ENCODE measurements at regions not wholly inside any gene's neighbourhood (a gene's known extent, or its start where the extent isn't known, plus 50 kb on each side); places are given as distances from the start of the nearest gene placed in this dataset.

- Mint-ChIP-seq H3K4me1 (no peaks in the 10 kb centered on the region), H3K27ac (no peak overlapping the region), H3K36me3 (ENCODE audit: low read depth) (no peaks in the 10 kb centered on the region), H3K27me3 (peaks cover 33% of the 10 kb centered on the region), H3K4me3 (no peak overlapping the region)
- ATAC-seq: no peak
- no peaks in the 10 kb centered on the region for H3K9me3 ChIP-seq (ENCODE audit: control insufficient read depth, low read length, poor library complexity, severe bottlenecking)
- no peak for DNase-seq
Measured at GRCh38 chr20:24305371-24305770, 164.1 kb upstream of the SYNDIG1 start.

- Mint-ChIP-seq H3K4me3 (no peak overlapping the region), H3K27me3 (peaks cover 35% of the 10 kb centered on the region), H3K27ac (no peak overlapping the region), H3K4me1 (no peaks in the 10 kb centered on the region), H3K36me3 (ENCODE audit: low read depth) (no peaks in the 10 kb centered on the region)
- DNase-seq (no peak), ATAC-seq (no peak)
- H3K9me3 ChIP-seq (ENCODE audit: control insufficient read depth, low read length, poor library complexity, severe bottlenecking): no peaks in the 10 kb centered on the region
Measured at GRCh38 chr20:24304291-24304690, 165.1 kb upstream of the SYNDIG1 start.

- no peaks in the 10 kb centered on the region for H3K4me1 Mint-ChIP-seq
- DNase-seq: no peak
- peaks cover 35% of the 10 kb centered on the region for H3K27me3 Mint-ChIP-seq
- no peak overlapping the region for H3K27ac Mint-ChIP-seq
- H3K9me3 ChIP-seq (ENCODE audit: control insufficient read depth, low read length, poor library complexity, severe bottlenecking): no peaks in the 10 kb centered on the region
- H3K4me3 Mint-ChIP-seq: no peak overlapping the region
- H3K36me3 Mint-ChIP-seq (ENCODE audit: low read depth): no peaks in the 10 kb centered on the region
- no peak for ATAC-seq
Measured at GRCh38 chr20:24303393-24304170, 165.8 kb upstream of the SYNDIG1 start.

- no peak overlapping the region for H3K27ac Mint-ChIP-seq
- no peak overlapping the region for H3K4me3 Mint-ChIP-seq
- no peaks in the 10 kb centered on the region for H3K36me3 Mint-ChIP-seq (ENCODE audit: low read depth)
- DNase-seq (no peak), ATAC-seq (no peak)
- no peaks in the 10 kb centered on the region for H3K9me3 ChIP-seq (ENCODE audit: control insufficient read depth, low read length, poor library complexity, severe bottlenecking)
- H3K4me1 Mint-ChIP-seq: no peaks in the 10 kb centered on the region
- H3K27me3 Mint-ChIP-seq: peaks cover 14% of the 10 kb centered on the region
Measured at GRCh38 chr20:24297993-24298392, 171.4 kb upstream of the SYNDIG1 start.

DNA sequence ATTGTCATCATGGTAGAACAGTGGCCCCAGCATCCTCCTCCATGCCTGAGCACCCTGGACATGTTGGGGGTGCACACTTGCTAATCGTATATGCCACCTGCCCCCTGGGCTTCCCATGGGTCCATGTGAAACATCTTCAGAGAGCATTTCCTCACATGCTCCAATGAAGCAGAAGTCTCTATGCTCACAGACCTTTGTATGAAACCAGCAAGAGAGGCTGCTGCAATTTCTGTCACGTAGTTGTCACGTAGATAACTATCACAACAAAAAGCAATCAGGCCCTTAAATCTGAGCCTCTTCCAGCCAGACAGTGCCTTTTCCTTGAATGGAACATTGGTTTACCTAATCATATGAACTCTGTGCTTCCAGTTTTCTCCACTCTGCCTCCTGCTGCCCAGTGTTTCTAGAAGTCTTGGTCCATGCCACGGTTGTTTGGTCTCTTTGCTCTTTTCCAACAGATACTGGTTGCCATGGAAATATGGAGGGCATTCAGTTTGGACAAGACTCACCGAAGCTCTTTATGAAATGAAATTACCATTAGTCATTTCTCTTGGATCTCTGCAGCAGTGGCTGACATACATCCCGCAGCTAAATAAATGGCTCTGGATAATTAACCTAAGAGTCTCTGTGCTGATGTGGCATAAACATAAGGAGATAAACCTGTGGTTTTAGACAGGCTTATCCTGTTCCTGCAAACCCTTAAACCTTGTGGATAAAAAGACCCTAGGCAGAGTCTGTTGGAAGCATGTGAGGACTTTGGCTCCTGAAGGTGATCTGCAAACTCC lies 172.8 kb upstream of the SYNDIG1 start:
- no peaks in the 10 kb centered on the region for H3K4me1 Mint-ChIP-seq

GRCh38 chr20:24291014-24291413 lies 178.4 kb upstream of the SYNDIG1 start:
- H3K4me3 Mint-ChIP-seq: no peak overlapping the region
- no peak for DNase-seq

More for the DNA sequence above, 172.8 kb upstream of the SYNDIG1 start:
- no peak overlapping the region for H3K27ac Mint-ChIP-seq
- no peak overlapping the region for H3K4me3 Mint-ChIP-seq
- H3K36me3 Mint-ChIP-seq (ENCODE audit: low read depth): no peaks in the 10 kb centered on the region
- DNase-seq (no peak), ATAC-seq (no peak)
- peaks cover 10% of the 10 kb centered on the region for H3K27me3 Mint-ChIP-seq
- no peaks in the 10 kb centered on the region for H3K9me3 ChIP-seq (ENCODE audit: control insufficient read depth, low read length, poor library complexity, severe bottlenecking)

DNA sequence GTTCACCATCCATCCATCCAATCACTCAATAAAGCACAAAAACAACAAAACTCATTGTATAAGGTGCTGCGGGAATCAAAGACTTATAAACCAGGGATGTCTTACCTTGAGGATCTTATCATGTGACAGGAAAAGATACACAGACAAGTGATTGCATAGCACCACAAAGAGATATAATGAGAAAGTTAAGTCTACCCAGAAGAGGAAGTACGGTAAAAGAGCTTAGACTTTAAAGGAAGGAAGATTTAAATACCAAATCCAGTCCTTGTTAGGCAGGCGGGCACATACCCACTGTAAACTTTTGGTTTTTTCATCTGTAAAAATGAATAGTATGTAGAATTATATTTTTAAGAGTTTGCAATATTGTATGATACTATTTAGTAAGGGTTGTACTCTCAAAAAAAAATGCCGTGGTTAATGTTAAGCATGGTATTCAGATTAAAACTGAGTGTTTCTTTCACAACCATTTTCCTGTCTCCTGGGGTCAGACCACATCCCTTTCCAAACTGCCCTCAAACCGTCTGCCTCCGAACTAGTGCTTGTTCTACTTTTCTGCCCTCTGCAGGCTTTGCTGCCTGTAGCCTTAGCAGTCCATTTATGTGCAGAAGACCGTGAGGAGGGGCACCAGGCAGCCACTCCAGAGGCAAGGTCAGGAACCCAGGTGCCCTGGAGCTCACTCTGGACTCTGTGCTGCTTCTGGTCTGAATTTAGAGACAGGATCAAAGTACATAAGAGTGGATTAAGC lies 179.5 kb upstream of the SYNDIG1 start:
- no peak for DNase-seq
- H3K27me3 Mint-ChIP-seq: no peaks in the 10 kb centered on the region
- no peak overlapping the region for H3K27ac Mint-ChIP-seq
- no peaks in the 10 kb centered on the region for H3K36me3 Mint-ChIP-seq (ENCODE audit: low read depth)
- no peak overlapping the region for H3K4me3 Mint-ChIP-seq
- ATAC-seq: no peak
- no peaks in the 10 kb centered on the region for H3K9me3 ChIP-seq (ENCODE audit: control insufficient read depth, low read length, poor library complexity, severe bottlenecking)
- H3K4me1 Mint-ChIP-seq: peaks cover 5% of the 10 kb centered on the region

More at GRCh38 chr20:24291014-24291413, 178.4 kb upstream of the SYNDIG1 start:
- Mint-ChIP-seq H3K36me3 (ENCODE audit: low read depth) (no peaks in the 10 kb centered on the region), H3K4me1 (peaks cover 5% of the 10 kb centered on the region), H3K27ac (no peak overlapping the region), H3K27me3 (no peaks in the 10 kb centered on the region)
- H3K9me3 ChIP-seq (ENCODE audit: control insufficient read depth, low read length, poor library complexity, severe bottlenecking): no peaks in the 10 kb centered on the region
- ATAC-seq: no peak

DNA sequence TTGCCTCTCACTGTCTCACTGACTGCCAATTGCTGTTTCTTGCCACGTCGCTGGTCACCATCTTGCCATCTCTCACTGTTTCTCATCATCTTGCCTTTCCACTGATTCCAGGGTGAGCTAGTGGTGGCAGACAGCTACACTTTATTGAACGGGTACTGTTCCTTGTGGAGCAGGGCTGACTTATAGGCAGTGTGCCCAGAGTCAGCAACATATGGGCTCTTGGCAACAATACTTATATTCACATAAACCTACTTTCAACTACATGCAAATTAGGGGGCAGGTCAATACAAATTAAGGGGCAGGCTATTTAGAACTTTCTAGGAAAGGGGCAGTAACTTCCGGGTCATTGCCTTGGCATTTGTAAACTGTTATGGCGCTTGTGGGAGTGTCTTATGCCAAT lies 186.2 kb upstream of the SYNDIG1 start:
- Mint-ChIP-seq H3K36me3 (ENCODE audit: low read depth) (no peaks in the 10 kb centered on the region), H3K4me1 (no peaks in the 10 kb centered on the region), H3K27me3 (no peaks in the 10 kb centered on the region), H3K4me3 (no peak overlapping the region), H3K27ac (no peak overlapping the region)
- DNase-seq (no peak), ATAC-seq (no peak)
- H3K9me3 ChIP-seq (ENCODE audit: control insufficient read depth, low read length, poor library complexity, severe bottlenecking): no peaks in the 10 kb centered on the region

GRCh38 chr20:24277196-24277595 lies 192.2 kb upstream of the SYNDIG1 start:
- Mint-ChIP-seq H3K27me3 (peaks cover 14% of the 10 kb centered on the region), H3K4me1 (no peaks in the 10 kb centered on the region), H3K4me3 (no peak overlapping the region), H3K27ac (no peak overlapping the region), H3K36me3 (ENCODE audit: low read depth) (no peaks in the 10 kb centered on the region)
- DNase-seq (no peak), ATAC-seq (no peak)
- H3K9me3 ChIP-seq (ENCODE audit: control insufficient read depth, low read length, poor library complexity, severe bottlenecking): no peaks in the 10 kb centered on the region

- ATAC-seq: no peak
- H3K4me3 Mint-ChIP-seq: no peak overlapping the region
- no peaks in the 10 kb centered on the region for H3K36me3 Mint-ChIP-seq (ENCODE audit: low read depth)
- no peak overlapping the region for H3K27ac Mint-ChIP-seq
- no peaks in the 10 kb centered on the region for H3K9me3 ChIP-seq (ENCODE audit: control insufficient read depth, low read length, poor library complexity, severe bottlenecking)
- no peak for DNase-seq
- H3K4me1 Mint-ChIP-seq: no peaks in the 10 kb centered on the region
- H3K27me3 Mint-ChIP-seq: peaks cover 14% of the 10 kb centered on the region
Measured at GRCh38 chr20:24275946-24276705, 193.3 kb upstream of the SYNDIG1 start.

- H3K4me1 Mint-ChIP-seq: no peaks in the 10 kb centered on the region
- DNase-seq: no peak
- no peaks in the 10 kb centered on the region for H3K36me3 Mint-ChIP-seq (ENCODE audit: low read depth)
- H3K4me3 Mint-ChIP-seq: no peak overlapping the region
- H3K9me3 ChIP-seq (ENCODE audit: control insufficient read depth, low read length, poor library complexity, severe bottlenecking): no peaks in the 10 kb centered on the region
- peaks cover 14% of the 10 kb centered on the region for H3K27me3 Mint-ChIP-seq
- no peak overlapping the region for H3K27ac Mint-ChIP-seq
- ATAC-seq: no peak
Measured at GRCh38 chr20:24273251-24273650, 196.2 kb upstream of the SYNDIG1 start.

- peaks cover 3% of the 10 kb centered on the region for H3K4me1 Mint-ChIP-seq
- H3K27ac Mint-ChIP-seq: no peak overlapping the region
- DNase-seq (no peak), ATAC-seq (no peak)
- H3K27me3 Mint-ChIP-seq: peaks cover 29% of the 10 kb centered on the region
- no peaks in the 10 kb centered on the region for H3K9me3 ChIP-seq (ENCODE audit: control insufficient read depth, low read length, poor library complexity, severe bottlenecking)
- H3K4me3 Mint-ChIP-seq: no peak overlapping the region
- no peaks in the 10 kb centered on the region for H3K36me3 Mint-ChIP-seq (ENCODE audit: low read depth)
Measured at GRCh38 chr20:24261351-24261750, 208.1 kb upstream of the SYNDIG1 start.

- H3K27me3 Mint-ChIP-seq: peaks cover under 1% of the 10 kb centered on the region
- H3K4me3 Mint-ChIP-seq: no peak overlapping the region
- DNase-seq (no peak), ATAC-seq (no peak)
- H3K9me3 ChIP-seq (ENCODE audit: control insufficient read depth, low read length, poor library complexity, severe bottlenecking): no peaks in the 10 kb centered on the region
- H3K36me3 Mint-ChIP-seq (ENCODE audit: low read depth): no peaks in the 10 kb centered on the region
- H3K27ac Mint-ChIP-seq: no peak overlapping the region
- H3K4me1 Mint-ChIP-seq: peaks cover 3% of the 10 kb centered on the region
Measured at GRCh38 chr20:24257171-24257570, 212.3 kb upstream of the SYNDIG1 start.

Data from T-helper 17 cell (primary cell).